GM20431 (cell line): ENCODE measurements at regions not wholly inside any gene's neighbourhood (a gene's known extent, or its start where the extent isn't known, plus 50 kb on each side); places are given as distances from the start of the nearest gene placed in this dataset.

Experiments
- in situ Hi-C: fragments of 300-500 bp; cut with MseI, MboI; formaldehyde crosslinking; loops from one replicate; pipeline ENCODE4 v1.15.0; 2020; ENCODE audit warnings: low sequenced_read_pairs; ENCODE audit not compliant: unreplicated experiment

DNA sequence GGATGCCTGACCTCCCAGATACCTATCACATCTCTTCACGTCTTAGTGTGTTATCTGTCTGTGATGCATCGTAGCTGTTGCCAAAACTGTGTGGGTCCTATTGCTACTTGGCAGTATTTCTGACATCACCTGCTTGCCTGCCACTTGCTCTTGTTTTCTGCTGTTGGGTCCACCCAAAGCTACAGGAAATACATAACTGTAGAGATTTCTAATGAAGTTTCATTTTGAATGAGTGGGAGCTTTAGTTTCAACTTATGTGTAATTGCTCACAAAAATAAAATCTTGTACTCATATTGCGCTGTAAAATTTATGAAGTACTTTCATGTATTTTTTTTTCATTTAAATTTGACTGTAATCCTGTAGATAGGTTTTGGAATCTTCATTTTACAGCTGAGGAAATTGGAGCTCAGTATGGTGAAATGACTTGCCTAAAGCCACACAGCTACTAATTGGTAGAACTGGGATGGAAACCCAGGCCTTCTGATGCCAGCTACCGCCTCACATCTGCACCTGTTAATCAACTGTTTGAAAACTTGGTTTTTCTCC is 113.6 kb upstream of the MAN1A1 start:
- in situ Hi-C loops, result no loop called here

DNA sequence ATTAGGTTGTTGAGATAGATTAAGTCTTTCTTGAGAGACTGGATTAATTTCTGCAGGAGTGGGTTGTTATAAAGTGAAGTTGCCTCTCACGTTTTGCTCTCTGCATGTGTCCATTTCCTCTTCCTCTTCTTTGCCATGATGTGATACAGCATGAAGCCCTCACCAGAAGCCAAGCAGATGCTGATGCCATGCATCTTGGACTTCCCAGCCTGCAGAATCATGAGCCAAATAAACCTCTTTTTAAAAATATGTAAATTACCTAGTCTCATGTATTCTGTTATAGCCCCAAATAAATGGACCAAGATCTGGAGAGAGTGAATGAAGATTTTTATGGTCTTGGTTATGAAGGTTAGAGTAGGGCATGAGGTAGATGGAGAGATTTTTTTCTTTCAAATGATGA is 111.6 kb upstream of the MAN1A1 start:
- in situ Hi-C loops, result no loop called here

DNA sequence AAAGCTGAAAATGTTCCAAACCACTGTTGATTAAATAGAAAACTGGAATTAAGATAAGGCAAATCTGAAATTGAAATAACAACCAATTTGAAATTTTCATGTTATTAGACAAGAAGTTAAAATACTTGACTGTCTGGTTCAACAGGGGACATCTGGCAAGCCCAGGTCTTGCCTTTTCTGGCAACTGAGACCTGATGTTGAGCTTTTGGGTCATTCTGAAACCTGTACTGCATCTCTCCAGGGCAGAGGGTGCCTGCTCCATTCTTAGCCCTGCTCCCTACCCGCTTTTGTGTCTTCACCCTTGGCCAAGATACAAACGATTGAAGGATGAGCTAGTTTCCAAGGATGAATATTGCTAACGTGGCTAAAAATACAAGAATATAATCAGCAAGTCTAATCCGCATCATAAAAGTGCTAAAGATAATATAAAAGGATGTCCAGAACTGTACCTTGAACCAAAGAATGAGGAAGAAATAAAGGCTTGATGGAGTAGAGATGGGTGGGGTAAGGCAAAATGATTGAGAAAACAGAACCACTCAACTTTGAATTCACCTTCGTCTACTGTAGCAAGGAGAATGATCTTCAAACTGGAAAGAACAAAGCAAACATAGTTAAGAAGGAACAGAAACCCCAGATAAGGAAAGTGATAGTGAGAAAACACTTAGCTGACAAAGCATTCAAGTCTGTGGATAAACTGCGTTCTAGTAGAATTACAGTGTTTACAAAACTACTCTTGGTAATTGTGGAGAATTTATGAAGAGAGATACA is 109.8 kb upstream of the MAN1A1 start:
- in situ Hi-C loops, result no loop called here

DNA sequence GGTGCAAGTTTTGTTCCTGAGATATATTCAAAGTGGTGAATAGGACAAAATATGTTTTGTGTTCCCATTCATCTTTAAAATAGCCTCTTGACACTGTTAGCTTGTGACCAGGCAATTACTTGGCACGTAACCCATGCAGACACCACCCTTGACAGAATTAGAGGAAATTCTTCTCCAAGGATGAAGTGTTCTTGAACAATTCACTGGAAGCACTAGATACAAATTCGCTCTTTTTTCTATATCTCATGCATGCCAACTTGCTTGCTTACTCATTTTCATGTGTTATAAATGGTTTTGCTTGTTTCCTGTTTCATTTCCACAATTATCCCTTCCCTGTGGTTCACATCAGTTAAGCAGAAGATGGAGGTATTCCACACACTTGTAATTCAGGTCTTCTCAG is 105.2 kb upstream of the MAN1A1 start:
- in situ Hi-C loops, result no loop called here

DNA sequence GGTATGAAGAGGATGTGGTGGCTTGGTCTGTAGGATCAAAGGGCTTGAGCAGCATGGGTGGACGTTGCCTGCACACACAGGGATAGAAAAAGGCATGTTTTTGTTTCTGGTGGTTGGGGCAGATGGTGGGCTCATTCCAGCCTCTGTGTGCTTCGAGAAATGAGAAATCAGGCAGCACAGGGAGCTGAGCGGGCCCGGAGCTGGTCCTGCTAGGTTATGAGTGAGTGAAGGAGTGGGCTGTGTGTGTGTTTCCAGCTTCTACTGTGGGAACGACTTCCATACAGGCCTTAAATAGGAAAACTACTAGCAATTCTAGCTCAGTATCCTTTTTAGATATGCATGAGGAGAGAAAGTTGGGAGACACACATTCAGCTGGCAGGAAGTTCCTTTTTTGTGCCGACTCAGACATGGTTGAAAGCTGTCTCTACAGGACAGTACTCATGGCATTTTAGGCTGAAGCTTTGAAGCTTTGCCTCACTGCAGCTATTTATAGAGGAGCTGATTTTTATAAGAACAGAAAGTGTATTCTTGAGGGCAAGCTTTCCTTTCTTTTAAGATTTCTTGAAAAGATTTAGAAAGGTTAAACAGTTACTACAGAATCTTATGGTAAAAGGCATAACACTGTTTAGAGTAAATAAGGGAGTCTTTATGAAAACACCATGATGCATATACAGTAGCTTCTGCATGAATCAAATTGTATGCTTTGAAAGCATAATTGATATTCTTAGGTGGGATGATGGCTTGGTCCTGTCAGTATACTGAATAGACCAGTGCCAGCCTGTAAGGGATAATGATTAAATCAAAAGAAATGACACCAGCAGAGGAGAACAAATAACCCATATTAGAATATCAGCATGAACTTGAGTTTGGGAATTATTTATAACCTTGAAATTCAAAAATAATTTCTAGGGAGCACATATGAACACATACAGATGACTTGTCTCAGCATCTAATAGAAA is 104.0 kb upstream of the MAN1A1 start:
- in situ Hi-C loops, result no loop called here

DNA sequence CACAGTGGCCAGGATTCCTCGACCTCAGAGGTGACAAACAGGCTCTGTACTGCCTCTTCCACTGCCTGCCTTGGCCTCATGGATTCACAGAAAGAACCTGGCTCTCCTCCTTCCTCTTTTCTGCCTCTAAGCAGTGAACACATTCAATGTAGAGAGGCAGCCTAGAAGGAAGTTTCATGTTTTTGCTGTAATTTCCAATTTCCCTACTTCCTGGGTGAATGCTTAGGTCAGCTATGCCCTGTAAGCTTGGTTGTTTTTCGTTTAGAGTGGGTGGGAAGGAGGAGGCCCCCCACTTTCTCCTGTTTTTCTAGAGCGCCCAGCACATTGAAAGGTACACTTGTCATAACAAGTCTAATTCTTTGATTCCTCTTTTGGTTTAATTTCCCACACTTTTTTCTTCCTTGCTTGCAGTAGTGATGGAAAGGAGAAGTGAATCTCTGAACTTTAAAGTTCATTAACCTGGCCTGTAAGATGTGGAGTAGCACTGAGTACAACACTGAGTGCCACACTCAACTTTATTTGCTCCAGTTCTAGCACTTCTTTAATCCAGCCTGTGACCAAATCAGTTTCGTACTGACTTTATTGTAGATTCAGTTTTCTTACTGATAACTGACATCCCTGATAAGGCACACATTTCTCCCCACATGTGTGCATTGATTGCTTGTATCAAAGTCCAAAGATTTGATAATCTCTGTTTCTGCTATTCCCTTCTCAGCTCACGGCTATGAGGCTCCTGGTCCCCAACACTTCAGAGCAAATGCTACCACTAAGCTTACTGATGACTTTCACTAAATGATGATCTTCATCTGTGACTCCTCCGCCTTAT is 100.0 kb upstream of the MAN1A1 start:
- in situ Hi-C loops, result no loop called here

DNA sequence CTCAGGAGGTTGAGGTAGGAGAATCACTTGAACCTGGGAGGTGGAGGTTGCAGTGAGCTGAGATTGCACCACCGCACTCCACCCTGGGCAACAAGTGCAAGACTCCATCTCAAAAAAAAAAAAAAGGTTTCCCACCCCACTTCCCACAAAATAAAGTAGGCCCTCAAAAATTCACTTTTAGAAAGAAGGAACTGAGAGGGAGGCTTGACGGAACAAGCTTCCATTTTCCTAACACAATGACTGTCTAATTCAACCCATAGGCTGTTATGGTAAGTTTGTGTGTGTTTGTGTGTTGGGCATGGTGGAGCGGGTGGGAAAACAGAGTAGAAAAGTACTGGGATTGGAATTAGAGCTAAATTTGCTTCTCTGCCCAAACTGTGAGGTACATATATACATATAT is 98.4 kb upstream of the MAN1A1 start:
- in situ Hi-C loops, result no loop called here

DNA sequence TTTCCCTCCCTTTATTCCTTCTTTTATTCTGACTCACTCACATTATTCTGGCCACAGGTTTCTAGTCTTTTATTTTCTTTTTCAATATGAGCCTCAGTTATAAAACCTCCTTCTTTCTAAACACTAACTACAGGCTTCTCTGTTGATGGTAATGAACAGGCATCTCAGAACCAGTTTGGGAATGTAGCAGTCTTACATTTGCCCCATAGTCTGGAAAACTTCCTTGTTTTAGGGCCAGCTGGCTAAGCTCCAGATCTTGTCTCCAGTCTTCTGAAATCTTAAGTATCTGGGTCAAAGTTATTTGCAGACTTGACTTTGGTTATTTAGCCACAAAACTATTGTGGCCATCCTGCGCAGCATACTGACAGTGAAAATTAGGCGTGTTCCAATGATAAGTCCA is 97.0 kb upstream of the MAN1A1 start:
- in situ Hi-C loops, result no loop called here

DNA sequence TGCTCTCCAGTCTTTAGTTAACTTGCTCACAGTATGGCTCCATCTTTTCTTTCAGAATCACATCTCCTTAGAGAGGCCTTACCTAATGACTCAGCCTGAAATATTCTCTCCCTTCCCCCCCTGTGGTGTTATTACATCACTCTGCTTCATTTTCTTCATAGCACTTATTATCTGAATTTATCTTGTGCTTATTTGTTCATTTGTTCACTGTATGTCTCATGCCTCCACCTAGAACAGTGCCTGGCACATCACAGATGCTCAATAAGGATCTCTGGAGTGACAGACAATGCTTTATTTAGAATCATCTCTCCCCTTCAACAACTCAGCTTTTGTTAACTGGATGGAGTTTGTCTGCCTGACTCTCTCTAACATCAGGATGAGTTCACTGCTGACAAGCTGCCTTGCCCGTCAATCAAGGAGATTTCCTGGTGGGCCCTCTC is 96.6 kb upstream of the MAN1A1 start:
- in situ Hi-C loops, result no loop called here

DNA sequence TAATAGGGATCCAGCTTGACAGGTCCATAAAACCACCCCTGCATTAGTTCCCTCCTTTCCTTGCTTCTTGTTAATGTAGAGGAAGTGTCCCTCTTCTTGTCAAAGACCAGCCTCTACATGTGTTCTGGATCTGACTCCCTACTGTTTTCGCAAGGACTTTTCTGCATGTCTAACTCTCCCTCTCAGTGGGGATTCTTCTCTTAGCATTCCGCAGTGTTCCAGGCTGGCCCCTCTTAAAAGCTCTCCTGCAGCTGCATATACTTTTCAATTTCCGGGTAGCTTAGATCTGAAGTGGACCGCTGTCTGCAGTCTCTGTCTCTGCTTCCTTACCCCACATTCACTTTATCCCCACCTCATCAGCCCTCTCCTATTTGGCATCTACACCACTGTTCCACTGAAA is 96.1 kb upstream of the MAN1A1 start:
- in situ Hi-C loops, result no loop called here

DNA sequence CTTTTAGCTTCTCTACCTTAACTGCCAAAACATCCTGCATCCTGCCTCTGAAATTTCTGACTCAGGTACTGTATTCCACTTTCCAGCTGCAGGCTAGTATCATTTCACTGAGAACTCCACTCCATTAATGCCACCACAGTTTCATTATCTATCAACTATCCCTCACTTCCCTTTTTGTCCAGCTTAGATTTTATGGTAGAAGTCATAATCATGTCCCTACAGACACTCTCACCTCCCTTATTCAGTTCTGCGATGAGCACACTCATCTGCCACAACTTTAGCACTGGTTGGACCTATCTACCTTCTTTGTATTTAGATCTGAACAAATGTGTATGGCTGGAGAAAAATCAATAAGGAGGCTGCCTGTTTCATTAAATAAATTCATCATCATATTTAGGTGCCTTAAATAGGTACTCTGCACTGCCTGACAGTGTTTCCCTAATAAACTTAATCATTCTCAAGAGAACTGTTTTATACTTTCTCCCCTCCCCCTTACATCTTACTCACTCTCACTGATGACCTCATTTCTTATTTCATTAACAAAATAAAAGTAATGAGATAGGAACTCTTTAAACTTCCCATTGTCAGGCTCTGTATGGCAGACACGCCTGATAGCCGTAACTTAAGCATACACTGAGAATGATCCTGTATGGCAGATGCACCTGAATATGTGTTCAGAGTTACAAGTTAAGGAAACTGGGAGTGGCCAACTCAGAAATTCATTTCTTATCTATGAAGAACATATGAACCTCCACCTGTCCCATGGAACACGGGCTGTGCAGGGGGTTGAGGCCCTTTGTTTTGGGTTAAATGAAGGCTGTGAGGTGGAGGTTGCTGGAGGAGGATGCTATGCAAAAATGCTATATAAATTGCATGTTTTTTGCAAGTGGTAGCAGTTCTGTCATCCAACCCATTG is 95.3 kb upstream of the MAN1A1 start:
- in situ Hi-C loops, result no loop called here

DNA sequence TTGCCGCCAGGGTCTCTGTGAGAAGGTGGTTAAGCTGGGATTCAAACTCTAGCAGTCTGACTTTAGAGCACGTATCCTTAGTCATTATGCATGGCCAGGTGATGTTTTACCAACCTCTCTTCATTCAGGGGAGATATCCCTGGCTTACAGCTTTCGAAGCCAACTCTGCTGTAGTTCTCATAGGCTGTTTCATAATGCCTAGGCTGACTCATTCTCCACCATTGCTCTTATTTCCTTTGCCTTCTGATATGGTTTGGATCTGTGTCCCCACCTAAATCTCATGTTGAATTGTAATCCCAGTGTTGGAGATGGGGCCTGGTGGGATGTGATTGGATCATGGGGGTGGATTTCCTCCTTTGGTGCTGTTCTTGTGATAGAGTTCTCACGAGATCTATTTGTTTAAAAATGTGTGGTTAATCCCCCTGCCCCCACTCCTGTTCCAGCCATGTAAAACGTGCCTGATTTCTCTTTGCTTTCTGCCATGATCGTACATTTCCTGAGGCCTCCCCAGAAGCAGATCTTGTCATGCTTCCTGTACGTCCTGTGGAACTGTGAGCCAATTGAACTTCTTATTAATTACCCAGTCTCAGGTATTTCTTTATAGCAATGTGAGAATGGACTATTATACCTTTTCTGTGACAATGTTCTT is 94.6 kb upstream of the MAN1A1 start:
- in situ Hi-C loops, result no loop called here

DNA sequence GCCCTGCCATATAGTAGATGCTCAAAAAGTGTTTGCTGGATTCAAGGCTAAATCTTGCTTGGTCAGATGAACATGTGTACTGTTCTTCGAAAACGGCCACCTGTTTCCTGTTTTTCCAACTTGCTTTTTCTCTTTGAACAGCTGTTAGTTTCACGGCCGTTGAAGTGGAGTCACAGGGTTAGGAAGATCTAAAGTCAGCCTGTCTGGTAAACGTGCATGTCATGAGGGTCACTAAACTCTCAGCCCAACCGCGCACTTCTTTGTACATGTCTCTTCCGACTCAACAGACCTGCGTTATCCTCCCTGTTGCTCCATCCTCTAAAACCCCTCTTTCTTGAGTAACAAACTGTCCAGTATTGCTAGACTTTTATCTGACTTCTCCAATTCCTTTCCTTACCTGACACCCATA is 93.2 kb upstream of the MAN1A1 start:
- in situ Hi-C loops, result no loop called here

DNA sequence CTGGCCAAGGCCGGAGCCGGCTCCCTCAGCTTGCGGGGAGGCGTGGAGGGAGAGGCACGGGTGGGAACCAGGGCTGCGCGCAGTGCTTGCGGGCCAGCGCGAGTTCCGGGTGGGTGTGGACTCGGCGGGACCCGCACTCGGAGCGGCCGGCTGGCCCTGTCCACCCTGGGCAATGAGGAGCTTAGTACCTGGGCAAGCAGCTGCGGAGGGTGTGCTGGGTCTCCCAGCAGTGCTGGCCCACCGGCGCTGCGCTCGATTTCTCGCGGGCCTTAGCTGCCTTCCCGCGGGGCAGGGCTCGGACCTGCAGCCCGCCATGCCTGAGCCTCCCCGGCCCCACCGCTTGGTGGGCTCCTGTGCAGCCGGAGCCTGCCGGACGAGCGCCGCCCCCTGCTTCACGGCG is 91.4 kb upstream of the MAN1A1 start:
- in situ Hi-C loops, result no loop called here

DNA sequence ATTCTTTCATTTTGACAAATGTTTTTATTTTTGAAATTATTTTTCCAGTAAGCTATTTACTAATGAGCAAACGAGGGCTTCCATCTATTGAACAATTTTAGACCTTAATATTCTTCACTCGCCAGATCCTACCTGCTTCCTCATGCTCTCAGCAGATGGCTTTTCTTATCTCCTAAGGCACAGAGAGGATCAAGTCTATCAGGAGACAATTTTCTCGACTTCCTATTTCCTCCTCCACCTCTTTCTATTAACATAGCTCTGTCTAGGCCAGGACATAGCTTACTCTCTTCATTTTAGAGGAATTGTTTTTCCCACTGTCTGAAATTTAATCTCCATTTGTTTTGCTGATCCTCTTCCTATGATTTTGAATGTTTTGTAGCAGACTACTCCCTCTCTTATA is 87.0 kb upstream of the MAN1A1 start:
- in situ Hi-C loops, result no loop called here

DNA sequence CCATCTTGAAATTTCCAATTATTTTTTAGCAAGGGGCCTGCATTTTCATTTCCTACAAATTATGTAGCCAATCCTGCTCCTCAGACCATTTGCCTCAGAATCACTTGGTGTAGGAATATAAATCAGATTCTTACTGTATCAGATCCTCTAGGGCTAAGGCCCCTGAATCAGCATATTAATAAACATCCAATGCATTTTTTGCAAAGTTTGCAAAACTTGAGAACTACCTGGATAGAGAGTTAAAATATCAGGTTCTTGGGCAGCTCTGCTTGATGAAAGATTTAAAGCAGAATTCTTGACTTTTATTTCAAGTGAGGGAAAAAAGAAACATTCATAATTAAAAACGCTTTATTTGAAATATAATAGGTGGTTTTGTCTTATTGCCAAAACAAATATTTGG is 82.2 kb upstream of the MAN1A1 start:
- in situ Hi-C loops, result no loop called here

DNA sequence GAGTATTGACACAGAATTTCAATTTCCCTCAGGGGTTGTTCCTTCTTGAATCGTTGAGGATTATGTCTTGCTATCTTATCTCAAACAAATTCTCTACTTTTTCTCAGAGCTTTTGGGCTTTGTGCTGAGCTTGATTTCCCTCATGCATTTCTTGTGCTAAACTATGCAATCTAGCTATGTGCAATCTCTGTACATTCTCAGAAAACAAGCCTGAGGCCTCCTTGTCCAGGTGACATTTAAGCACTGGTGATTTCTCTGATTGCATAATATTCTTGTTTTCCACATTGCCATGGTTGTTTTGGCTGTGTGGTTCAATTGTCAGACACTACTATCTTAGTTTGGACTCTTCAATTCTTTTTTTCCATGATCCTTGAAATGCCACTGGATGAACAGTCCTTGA is 81.2 kb upstream of the MAN1A1 start:
- in situ Hi-C loops, result no loop called here

DNA sequence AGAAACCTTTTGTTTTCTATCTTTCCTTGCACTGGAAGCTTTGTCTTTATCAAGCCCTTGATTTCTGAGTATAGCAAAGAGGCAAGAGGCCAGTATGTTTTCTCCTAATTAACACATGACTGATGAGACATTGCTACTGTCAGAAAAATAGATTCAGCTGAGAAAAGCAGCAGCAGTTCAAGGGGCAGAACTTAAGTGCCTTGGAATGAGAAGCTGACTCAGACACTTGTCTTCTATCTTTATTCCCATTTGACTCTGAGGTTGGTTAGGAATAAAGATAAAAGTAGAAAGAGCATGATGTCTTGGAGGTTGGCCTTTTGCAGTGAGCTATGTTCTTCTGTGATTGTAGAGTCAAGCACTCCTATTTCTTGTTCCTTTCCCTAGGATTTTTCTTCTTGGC is 79.1 kb upstream of the MAN1A1 start:
- in situ Hi-C loops, result no loop called here

DNA sequence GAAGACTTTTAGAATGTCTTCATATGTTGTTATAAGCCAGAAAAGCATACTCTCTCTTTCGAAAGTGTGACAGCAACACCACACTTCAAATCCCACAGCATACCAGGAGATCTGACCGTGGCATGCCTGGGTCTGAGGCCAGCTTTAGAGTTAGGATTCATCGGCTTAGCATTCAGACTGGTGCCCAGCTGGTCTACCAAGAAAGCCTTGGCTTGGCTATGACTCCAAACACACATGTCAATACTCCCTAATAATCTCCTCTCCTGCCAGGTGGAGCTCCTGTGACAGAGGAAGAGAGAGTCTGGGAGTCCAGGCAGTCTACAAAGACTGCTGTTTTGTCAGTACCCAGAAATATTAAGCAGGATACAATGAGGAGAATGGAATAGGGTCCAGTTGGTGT is 77.1 kb upstream of the MAN1A1 start:
- in situ Hi-C loops, result no loop called here
